K562 (cell line): ENCODE measurements at regions not wholly inside any gene's neighbourhood (a gene's known extent, or its start where the extent isn't known, plus 50 kb on each side); places are given as distances from the start of the nearest gene placed in this dataset.
"Not testable (repeated sequence)": the region's sequence is repeated elsewhere in the genome, so short reads cannot be mapped to it uniquely, and the experiment has no call there.

Source experiments
- ATAC-seq: fragments of 200-7000 bp; cut with Tn5 transposase; 3 replicates; pipeline ENCODE4 v1.9.1; 2020; ENCODE audit warnings: moderate library complexity
- BruUV-seq: library from RNA; stranded (reverse); fragments of 400-500 nt; replicated peaks from 2 replicates; lab custom pipeline; 2021; lab: Mats Ljungman, UMichigan
- CTCF ChIA-PET: fragments of 300-600 bp; formaldehyde crosslinking; extraction: SDS; loops from one replicate; lab custom pipeline; 2021; ENCODE audit warnings: low intra/inter-chr PET ratio; lab: Yijun Ruan, JAX
- POLR2A ChIA-PET: fragments of 300-600, 350-650 bp; sonication (Branson Sonifier 250); formaldehyde crosslinking; extraction: SDS; loops from one replicate; lab custom pipeline; 2021; ENCODE audit warnings: antibody characterized with exemption, inconsistent platforms; lab: Yijun Ruan, JAX
- DNase-seq, 4 experiments: peaks; one replicate each; pipeline versions ENCODE4 v3.0.0 to v3.0.0-alpha.2; 2011 to 2018; ENCODE audit warnings: low spot score in 3 of 4, mixed read lengths in 3 of 4; ENCODE audit errors: extremely low read depth in 1 of 4
- FAIRE-seq: peaks from 2 replicates; lab custom pipeline; 2011; peaks lifted over from hg19 to GRCh38; lab: Jason Lieb, UNC
- H2AFZ ChIP-seq: 2 replicates; pipeline ENCODE4 v1.6.0; 2011; ENCODE audit warnings: low read depth, low read length, control low read depth, inconsistent platforms
- H3K27ac ChIP-seq: fragments of 200-600 bp; 3 replicates; pipeline ENCODE4 v1.8.0; 2011; ENCODE audit warnings: low read depth, mild to moderate bottlenecking, control low read depth, inconsistent platforms, low read length, moderate library complexity, mixed read lengths; ENCODE audit errors: extremely low read depth
- H3K27me3 ChIP-seq, 2 experiments: fragments of 300-600 bp in 1 of 2; 2 replicates in 1 of 2; 3 replicates in 1 of 2; pipeline versions ENCODE4 v1.6.0 to v1.8.0; 2011; ENCODE audit warnings: inconsistent platforms in 2 of 2, low read length in 2 of 2, mild to moderate bottlenecking in 1 of 2, mixed read lengths in 1 of 2, moderate library complexity in 1 of 2; ENCODE audit not compliant: control insufficient read depth in 2 of 2, insufficient read depth in 2 of 2
- H3K36me3 ChIP-seq: fragments of 300-600 bp; 3 replicates; pipeline ENCODE4 v1.8.0; 2011; ENCODE audit warnings: mild to moderate bottlenecking, low read length, inconsistent platforms; ENCODE audit not compliant: control insufficient read depth, insufficient read depth
- H3K4me1 ChIP-seq, 2 experiments: fragments of 200-600 bp in 1 of 2; replicated peaks in 1 of 2; 2 replicates in 1 of 2; 3 replicates in 1 of 2; pipeline versions ENCODE4 v1.5.1 to v1.8.0; 2011; ENCODE audit warnings: inconsistent platforms in 2 of 2, low read length in 2 of 2, mild to moderate bottlenecking in 1 of 2, mixed read lengths in 1 of 2, moderate library complexity in 1 of 2; ENCODE audit not compliant: control insufficient read depth in 2 of 2, insufficient read depth in 2 of 2
- H3K4me2 ChIP-seq: 2 replicates; pipeline ENCODE4 v1.6.1; 2011; ENCODE audit warnings: low read length, control low read depth, inconsistent platforms, mixed read lengths; ENCODE audit not compliant: insufficient read depth
- H3K4me3 ChIP-seq: fragments of 200-600 bp; sonication (generic), shearing (Covaris generic); 2 replicates; pipeline ENCODE4 v1.5.1; 2016; ENCODE audit warnings: control low read depth, inconsistent platforms
- H3K79me2 ChIP-seq: fragments of 200-600 bp; 3 replicates; pipeline ENCODE4 v1.8.0; 2011; ENCODE audit warnings: low read length, inconsistent platforms; ENCODE audit not compliant: control insufficient read depth, insufficient read depth
- H3K9ac ChIP-seq, 2 experiments: 2 replicates each; pipeline versions ENCODE4 v1.6.0 to v1.6.1; 2011; ENCODE audit warnings: low read depth in 2 of 2, low read length in 2 of 2, control low read depth in 1 of 2, inconsistent platforms in 1 of 2, mild to moderate bottlenecking in 1 of 2, mixed read lengths in 1 of 2; ENCODE audit not compliant: insufficient read depth in 1 of 2
- H3K9me1 ChIP-seq: one replicate; pipeline ENCODE4 v1.6.0; 2011; ENCODE audit warnings: inconsistent platforms, mild to moderate bottlenecking, low read length, moderate library complexity; ENCODE audit not compliant: control insufficient read depth, insufficient read depth
- H3K9me3 ChIP-seq: replicated peaks from 2 replicates; pipeline ENCODE4 v1.5.1; 2011; ENCODE audit warnings: low read depth, low read length, inconsistent platforms; ENCODE audit not compliant: control insufficient read depth, insufficient read depth
- H4K20me1 ChIP-seq: replicated peaks from 2 replicates; pipeline ENCODE4 v1.6.1; 2011; ENCODE audit warnings: low read length, inconsistent platforms, mixed read lengths; ENCODE audit not compliant: control insufficient read depth, insufficient read depth
- MAFF ChIP-seq: IDR thresholded peaks from 2 replicates; pipeline ENCODE4 v1.6.1; 2012; ENCODE audit warnings: low read length, improper control_type of control experiment
- MAFG ChIP-seq: fragments of 450-650 bp; conservative IDR thresholded peaks from 2 replicates; pipeline ENCODE4 v1.6.1; 2016; ENCODE audit warnings: missing genetic modification characterization, missing compliant biosample characterization
- SETDB1 ChIP-seq: IDR thresholded peaks from one replicate; pipeline ENCODE4 v1.6.1; 2012; ENCODE audit warnings: low read length, control low read depth, inconsistent platforms
- SNRNP70 ChIP-seq: fragments of 200-400 bp; formaldehyde crosslinking; optimal IDR thresholded peaks from 2 replicates; pipeline ENCODE3; 2017; ENCODE audit warnings: low read depth, low read length
- ZNF316 ChIP-seq: fragments of 450-650 bp; IDR thresholded peaks from 2 replicates; pipeline ENCODE4 v1.6.1; 2016
- WGBS: fragments of 100-300 bp; shearing (Covaris generic); methylation state at CpG from one replicate; pipeline ENCODE4 v1.1.6; 2016; ENCODE audit warnings: low coverage, mixed read lengths; ENCODE audit not compliant: insufficient coverage; ENCODE audit errors: missing lambda C conversion rate; 5-methylcytosine and 5-hydroxymethylcytosine counted together
- in situ Hi-C: fragments of 300-500 bp; cut with MboI; formaldehyde crosslinking; loops from 4 replicates; pipeline ENCODE4 v1.15.0; 2018; ENCODE audit warnings: inconsistent platforms, mixed read lengths
- intact Hi-C: fragments of 100-400 bp; cut with micrococcal nuclease; formaldehyde crosslinking; loops from 2 replicates; pipeline ENCODE4 v1.14.2; 2022

DNA sequence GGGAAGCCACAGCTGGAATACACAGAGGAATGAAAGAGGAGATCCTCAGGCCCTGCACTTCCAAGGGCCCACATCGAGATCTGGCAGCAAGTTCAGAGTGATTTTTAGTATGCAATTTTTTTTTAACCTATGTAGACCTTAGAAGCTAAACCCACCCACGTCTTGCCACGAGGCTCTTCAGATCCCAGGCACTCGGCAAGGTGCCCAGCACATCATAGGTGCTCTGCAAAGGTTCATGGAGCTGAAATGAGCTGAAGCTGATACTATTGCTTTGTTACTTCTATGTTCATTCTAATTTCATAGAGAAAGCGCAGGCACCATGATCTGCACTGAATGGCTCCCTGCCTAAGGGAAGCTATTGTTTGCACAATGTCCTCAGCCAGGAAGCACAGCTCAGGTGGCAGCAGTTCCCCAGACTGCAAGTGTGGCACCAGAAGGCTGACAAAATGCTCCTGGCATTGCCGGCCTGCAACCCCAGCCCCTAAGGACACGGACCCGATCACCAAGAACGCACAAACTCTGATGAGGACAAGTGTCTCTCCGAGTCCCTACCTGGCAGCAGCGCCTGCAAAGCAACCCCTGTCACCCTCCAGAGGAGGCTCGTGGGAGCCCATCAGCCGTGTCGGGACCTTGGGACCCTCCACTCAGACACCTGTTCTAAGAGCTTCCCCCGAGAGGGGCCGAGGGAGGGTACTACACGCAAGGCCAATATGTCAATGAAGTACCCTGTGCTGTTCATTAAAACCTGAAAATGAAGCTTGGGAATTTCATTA, 264.2 kb downstream of the NPHP4 start (continued):
- TF ChIP-seq SNRNP70 = no peak

DNA sequence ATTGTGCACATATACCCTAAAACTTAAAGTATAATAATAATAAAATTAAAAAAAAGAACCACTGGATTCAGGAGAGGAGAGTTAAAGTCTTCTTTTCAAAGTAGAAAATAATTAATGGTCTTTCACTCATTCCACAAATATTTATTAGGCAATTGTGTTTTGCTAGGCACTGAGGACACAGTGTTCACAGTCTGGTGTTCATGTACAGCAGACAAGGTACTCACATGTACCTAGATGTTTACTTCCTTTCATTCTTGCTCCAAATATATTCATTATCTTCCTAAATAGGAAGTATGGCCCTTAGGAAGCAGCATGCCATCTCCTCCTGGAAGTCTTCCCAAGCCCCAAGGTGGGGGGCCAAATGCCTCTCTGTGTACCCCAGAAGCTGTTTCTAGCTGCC, 265.0 kb downstream of the NPHP4 start:
- ChIA-PET POLR2A (no interaction called here), CTCF (no interaction called here)
- intact Hi-C loops (no loop called here), in situ Hi-C loops (no loop called here)
- BruUV-seq = no TSS peak
- no peak for DNase-seq
- H3K9ac ChIP-seq = no peak overlapping the region
- no peaks in the 10 kb centered on the region for H3K9me3 ChIP-seq
- ATAC-seq = no peak
- H3K4me2 ChIP-seq = no peak overlapping the region
- H3K36me3 ChIP-seq = no peaks in the 10 kb centered on the region
- no peak for TF ChIP-seq SETDB1
- no peak overlapping the region for H2AFZ ChIP-seq
- H3K27me3 ChIP-seq = peaks cover 5 to 30% of the 10 kb centered on the region in 2 experiments; a peak in 4 of 5 replicates
- no peak for FAIRE-seq
- no peaks in the 10 kb centered on the region for H3K79me2 ChIP-seq
- H3K4me3 ChIP-seq = no peak overlapping the region
- no peaks in the 10 kb centered on the region for H3K9me1 ChIP-seq
- H3K27ac ChIP-seq = no peak overlapping the region
- 0 out of 2 replicates have a peak, but pooled peaks cover 6% of the 10 kb centered on the region for H4K20me1 ChIP-seq
- no peaks in the 10 kb centered on the region for H3K4me1 ChIP-seq

DNA sequence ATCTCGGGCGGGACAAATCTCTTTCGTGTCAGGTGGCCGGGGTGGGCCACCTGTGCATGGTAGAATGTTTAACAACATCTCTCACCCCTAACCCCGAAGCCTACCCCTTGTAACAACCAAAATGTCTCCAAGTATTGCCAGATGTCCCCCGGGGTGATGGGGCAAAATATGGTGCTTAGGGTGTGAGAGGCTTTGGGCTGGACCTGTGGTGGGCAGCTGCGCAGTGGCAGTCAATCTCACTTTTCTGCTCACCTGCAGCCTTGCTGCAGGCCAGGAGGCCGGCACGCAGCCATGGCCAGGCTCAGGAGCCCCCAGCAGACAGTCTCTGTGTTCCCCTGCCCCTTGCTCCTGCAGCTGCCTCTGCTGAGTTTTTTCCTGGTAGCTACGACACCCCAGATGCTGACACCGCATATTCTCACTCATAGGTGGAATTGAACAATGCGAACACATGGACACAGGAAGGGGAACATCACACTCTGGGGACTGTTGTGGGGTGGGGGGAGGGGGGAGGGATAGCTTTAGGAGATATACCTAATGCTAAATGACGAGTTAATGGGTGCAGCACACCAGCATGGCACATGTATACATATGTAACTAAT, 265.5 kb downstream of the NPHP4 start:
- POLR2A ChIA-PET, BruUV-seq, H3K9me1 ChIP-seq, H3K9ac ChIP-seq, intact Hi-C loops, CTCF ChIA-PET, H3K4me2 ChIP-seq, in situ Hi-C loops, H3K27ac ChIP-seq, H3K79me2 ChIP-seq, H3K36me3 ChIP-seq, H4K20me1 ChIP-seq, FAIRE-seq, H3K9me3 ChIP-seq, ATAC-seq, DNase-seq, H2AFZ ChIP-seq, H3K4me3 ChIP-seq, H3K4me1 ChIP-seq: not testable (repeated sequence)
- under 1% methylated on average over 12 of the region's 13 CpGs for WGBS
- peaks cover 5 to 30% of the 10 kb centered on the region in 2 experiments; a peak in 4 of 5 replicates for H3K27me3 ChIP-seq
- TF ChIP-seq MAFF = 0 out of 2 replicates have a peak, but pooled peaks have one; percentile 3
- TF ChIP-seq ZNF316 = peak; percentile 52
- peak; percentile 44; the same call in 1 of the 2 replicates for TF ChIP-seq MAFG
